T follicular helper cell (primary cell): ENCODE measurements at regions not wholly inside any gene's neighbourhood (a gene's known extent, or its start where the extent isn't known, plus 50 kb on each side); places are given as distances from the start of the nearest gene placed in this dataset.

ENCODE experiments used
- DNase-seq: peaks from one replicate; pipeline ENCODE4 v3.0.0-alpha.2; 2020; ENCODE audit warnings: low read depth

- DNase-seq: no peak
These were observed 302.6 kb upstream of the SLC14A2 start for GRCh38 chr18:45312555-45313126.

- no peak for DNase-seq
These were observed 299.1 kb upstream of the SLC14A2 start for GRCh38 chr18:45316127-45316526.

- DNase-seq: no peak
These were observed 297.2 kb upstream of the SLC14A2 start for GRCh38 chr18:45317948-45318640.

- no peak for DNase-seq
These were observed 294.6 kb upstream of the SLC14A2 start for GRCh38 chr18:45320724-45321123.

- DNase-seq: no peak
These were observed 293.8 kb upstream of the SLC14A2 start for GRCh38 chr18:45321520-45321919.

DNA sequence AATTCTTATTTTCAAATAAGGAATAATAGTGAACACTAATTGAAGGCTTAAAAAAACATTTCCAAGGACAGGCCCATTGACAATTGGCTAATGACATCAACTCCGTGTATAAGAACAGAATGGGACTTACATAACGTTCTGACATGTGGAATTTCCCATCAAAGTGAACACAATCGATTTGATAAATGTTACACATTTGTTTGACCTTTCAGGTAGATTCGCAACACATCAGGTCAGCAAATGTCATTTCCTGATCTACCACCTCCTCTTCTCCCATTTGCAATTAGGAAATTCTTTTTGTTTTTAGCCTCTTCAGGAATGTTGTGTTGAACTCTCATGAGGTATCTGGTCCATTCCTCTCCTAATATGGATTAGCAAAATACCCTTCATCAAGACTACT lies 292.9 kb upstream of the SLC14A2 start:
- DNase-seq: no peak

DNA sequence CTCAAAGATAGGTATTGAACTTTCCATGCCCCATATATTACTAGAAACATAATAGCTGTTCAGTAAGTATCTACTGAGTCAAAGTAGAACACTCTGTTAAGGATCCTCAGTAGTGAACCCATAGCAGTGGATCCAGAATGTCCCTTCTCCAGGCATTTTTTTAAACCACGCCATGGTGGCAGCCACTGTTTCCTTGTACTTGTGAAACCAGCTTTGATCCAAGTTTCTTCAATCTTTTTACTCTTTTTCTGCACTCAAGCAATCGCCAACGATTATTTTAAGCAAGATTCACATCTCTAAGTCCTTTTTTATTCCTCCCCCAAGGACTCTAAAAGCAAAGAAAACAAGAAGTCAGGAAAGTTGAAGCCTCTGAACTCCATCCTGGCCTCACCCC lies 291.2 kb upstream of the SLC14A2 start:
- DNase-seq: no peak

GRCh38 chr18:45324495-45325113 lies 290.7 kb upstream of the SLC14A2 start:
- DNase-seq: no peak

DNA sequence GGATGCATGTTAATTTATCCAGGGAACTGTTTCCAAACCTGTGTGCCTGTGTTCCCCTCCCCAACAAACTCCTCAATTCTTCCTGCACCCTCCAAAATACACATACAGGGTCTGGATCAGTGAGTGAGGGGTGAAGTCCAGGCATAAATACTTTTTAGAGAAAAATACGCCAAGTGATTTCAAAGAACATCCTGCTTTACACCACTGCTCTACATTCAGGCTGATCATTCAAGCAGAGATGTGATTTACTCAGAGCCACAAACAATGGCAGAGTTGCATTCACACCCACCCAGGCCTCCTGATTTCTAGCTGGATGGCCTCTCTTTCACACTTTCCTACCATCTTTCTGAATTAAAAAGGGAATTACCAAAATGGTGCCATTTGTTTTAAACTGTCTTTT lies 289.5 kb upstream of the SLC14A2 start:
- no peak for DNase-seq

- DNase-seq: no peak
These were observed 288.8 kb upstream of the SLC14A2 start for GRCh38 chr18:45326505-45326904.

- DNase-seq: no peak
These were observed 287.0 kb upstream of the SLC14A2 start for GRCh38 chr18:45328296-45328695.

- no peak for DNase-seq
These were observed 286.5 kb upstream of the SLC14A2 start for GRCh38 chr18:45328811-45329210.

- DNase-seq: no peak
These were observed 286.0 kb upstream of the SLC14A2 start for GRCh38 chr18:45329316-45329715.

- no peak for DNase-seq
These were observed 285.1 kb upstream of the SLC14A2 start for GRCh38 chr18:45330170-45330594.

GRCh38 chr18:45332871-45333270 lies 282.4 kb upstream of the SLC14A2 start:
- no peak for DNase-seq

DNA sequence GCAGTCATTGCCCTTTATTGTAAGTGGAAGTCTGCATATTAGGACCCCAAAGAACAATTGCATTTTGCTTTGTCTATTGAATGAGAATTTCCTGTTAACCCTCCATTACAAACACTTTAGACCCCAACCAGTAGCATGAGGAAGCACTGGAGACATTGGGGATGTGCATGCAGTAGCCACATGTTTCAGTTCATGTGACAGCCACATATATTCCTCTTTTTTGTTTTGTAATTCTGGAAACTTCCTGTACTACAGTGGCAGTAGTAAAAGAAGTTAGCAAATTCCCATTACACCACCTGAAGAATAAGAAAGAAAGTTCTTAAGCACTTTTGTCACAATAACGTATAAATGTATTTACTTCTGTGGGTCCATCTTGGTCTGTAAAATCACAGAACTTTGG lies 281.1 kb upstream of the SLC14A2 start:
- no peak for DNase-seq

- no peak for DNase-seq
These were observed 279.8 kb upstream of the SLC14A2 start for GRCh38 chr18:45335282-45336043.

DNA sequence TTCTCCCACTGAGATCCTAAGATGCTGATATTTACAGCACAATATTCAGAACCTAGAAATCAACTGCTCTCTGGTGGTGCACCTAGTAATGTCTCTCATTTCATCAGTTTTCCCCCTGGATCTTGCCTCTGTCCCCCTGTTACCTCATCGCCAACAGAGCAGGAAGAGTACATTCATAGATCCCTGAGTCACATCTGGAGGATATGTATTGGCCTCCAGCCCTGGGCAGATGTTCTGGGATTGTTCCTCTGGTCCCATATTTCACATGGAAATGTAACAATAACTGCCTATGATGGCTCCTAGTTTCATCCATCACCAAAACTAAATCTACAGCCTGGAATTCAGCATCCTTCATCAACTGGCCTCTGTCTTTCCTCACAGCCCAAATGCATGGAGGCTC lies 278.8 kb upstream of the SLC14A2 start:
- no peak for DNase-seq

GRCh38 chr18:45337477-45337876 lies 277.8 kb upstream of the SLC14A2 start:
- no peak for DNase-seq

DNA sequence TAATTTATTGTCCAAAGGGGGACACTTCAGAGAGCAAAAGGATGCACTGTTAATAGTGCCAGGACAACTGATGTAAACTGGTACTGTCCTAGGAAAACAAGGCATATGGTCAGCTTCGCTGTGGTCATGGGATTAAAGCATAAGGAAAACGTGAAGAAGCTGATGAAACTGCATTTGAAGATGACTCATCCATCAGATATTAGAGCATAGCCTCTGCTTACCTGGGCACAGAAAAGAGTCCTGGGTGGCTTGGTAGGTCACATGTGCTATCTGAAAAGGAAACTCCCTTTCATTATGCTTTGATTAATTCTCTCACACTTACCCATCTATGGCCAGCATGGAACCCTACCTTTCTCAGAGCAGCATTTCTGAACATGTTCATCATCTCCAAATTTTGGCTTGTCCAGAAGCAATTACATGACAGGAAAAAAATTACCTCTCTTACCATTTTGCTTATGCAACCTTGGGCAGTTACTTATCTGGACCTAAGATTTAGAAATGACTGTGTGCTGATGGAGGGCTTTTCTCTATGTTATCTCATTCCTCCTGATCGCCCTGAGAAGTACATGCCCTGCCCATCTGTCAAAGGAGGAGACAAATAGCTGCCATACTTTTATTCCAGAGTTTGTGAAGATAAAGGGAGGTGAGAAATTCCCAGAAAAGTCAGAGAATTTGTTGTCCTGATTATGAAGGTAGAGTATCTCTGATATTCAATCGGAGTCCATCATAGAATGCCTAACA lies 275.3 kb upstream of the SLC14A2 start:
- DNase-seq: no peak

DNA sequence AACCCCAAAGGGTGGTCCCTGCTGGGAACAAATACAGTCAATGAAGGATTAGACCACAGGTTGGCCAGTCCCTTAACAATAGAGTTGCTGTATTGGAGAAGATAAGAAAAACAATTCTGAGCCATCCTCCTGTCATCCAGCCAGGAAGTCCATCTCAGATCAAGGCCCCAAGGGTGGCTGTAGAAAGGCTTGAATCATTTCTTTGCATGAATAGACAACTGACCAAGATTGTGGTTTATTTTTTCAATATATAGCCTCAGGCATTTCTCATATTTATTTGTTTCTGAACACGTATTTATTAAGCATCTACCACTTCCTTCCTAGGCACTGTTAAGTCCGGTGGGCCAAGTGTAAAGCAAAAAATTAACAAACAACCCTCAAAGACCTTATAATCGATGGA lies 274.4 kb upstream of the SLC14A2 start:
- no peak for DNase-seq

DNA sequence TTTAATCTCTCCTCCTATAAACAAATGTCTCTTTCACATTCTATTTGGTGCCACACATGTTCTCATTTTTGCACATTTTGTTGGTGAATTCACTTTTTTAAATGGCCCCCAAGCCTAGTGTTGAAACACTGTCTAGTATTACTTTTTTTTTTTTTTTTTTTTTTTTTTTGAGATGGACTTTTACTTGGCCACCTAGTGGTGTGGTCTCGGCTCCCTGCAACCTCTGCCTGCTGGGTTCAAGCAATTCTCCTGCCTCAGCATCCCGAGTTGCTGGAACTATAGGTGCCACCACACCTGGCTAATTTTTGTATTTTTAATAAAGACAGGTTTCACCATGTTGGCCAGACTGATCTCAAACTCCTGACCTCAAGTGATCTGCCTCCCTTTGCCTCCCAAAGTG lies 273.8 kb upstream of the SLC14A2 start:
- DNase-seq: no peak
